Osteocyte (in vitro differentiated cells): ENCODE measurements at regions not wholly inside any gene's neighbourhood (a gene's known extent, or its start where the extent isn't known, plus 50 kb on each side); places are given as distances from the start of the nearest gene placed in this dataset.

Source experiments
- DNase-seq: peaks from one replicate; pipeline ENCODE4 v3.0.0; 2021; ENCODE audit warnings: mixed read lengths; ENCODE audit not compliant: unreplicated experiment; ENCODE audit errors: extremely low spot score
- H3K27ac Mint-ChIP-seq: one replicate; pipeline ENCODE4 v1.8.0; 2021; ENCODE audit warnings: mild to moderate bottlenecking, mixed read lengths; ENCODE audit not compliant: unreplicated experiment
- H3K27me3 Mint-ChIP-seq: one replicate; pipeline ENCODE4 v1.8.0; 2021; ENCODE audit warnings: mixed read lengths; ENCODE audit not compliant: unreplicated experiment
- H3K36me3 Mint-ChIP-seq: one replicate; pipeline ENCODE4 v1.8.0; 2021; ENCODE audit warnings: mixed read lengths; ENCODE audit not compliant: unreplicated experiment
- H3K4me1 Mint-ChIP-seq: one replicate; pipeline ENCODE4 v1.8.0; 2021; ENCODE audit warnings: mixed read lengths; ENCODE audit not compliant: unreplicated experiment
- H3K4me3 Mint-ChIP-seq: one replicate; pipeline ENCODE4 v1.8.0; 2021; ENCODE audit warnings: mild to moderate bottlenecking, moderate library complexity, mixed read lengths; ENCODE audit not compliant: unreplicated experiment
- H3K9me3 Mint-ChIP-seq: one replicate; pipeline ENCODE4 v1.8.0; 2021; ENCODE audit warnings: mixed read lengths; ENCODE audit not compliant: unreplicated experiment
- CTCF ChIP-seq: fragments of 200-600 bp; sonication (generic); IDR thresholded peaks from 2 replicates; pipeline ENCODE4 v1.5.0; 2021; ENCODE audit warnings: antibody characterized with exemption, mild to moderate bottlenecking, moderate library complexity

GRCh38 chr1:181175955-181176354, 87.5 kb downstream of the IER5 start:
- Mint-ChIP-seq H3K9me3 (peaks cover 14% of the 10 kb centered on the region), H3K4me3 (no peak overlapping the region), H3K27me3 (peaks cover 19% of the 10 kb centered on the region), H3K4me1 (peaks cover 9% of the 10 kb centered on the region), H3K36me3 (no peaks in the 10 kb centered on the region), H3K27ac (no peak overlapping the region)
- no peak for TF ChIP-seq CTCF
- DNase-seq = peak; percentile 56

GRCh38 chr1:181178241-181178879, 89.9 kb downstream of the IER5 start:
- no peak for DNase-seq
- H3K4me1 Mint-ChIP-seq = peaks cover 10% of the 10 kb centered on the region
- H3K27ac Mint-ChIP-seq = no peak overlapping the region
- peaks cover 30% of the 10 kb centered on the region for H3K27me3 Mint-ChIP-seq
- H3K4me3 Mint-ChIP-seq = no peak overlapping the region
- TF ChIP-seq CTCF = no peak
- H3K36me3 Mint-ChIP-seq = no peaks in the 10 kb centered on the region
- peaks cover under 1% of the 10 kb centered on the region for H3K9me3 Mint-ChIP-seq

GRCh38 chr1:181179279-181179986, 90.9 kb downstream of the IER5 start:
- H3K27ac Mint-ChIP-seq = no peak overlapping the region
- no peaks in the 10 kb centered on the region for H3K36me3 Mint-ChIP-seq
- H3K27me3 Mint-ChIP-seq = peaks cover 39% of the 10 kb centered on the region
- H3K9me3 Mint-ChIP-seq = no peaks in the 10 kb centered on the region
- TF ChIP-seq CTCF = no peak
- no peak overlapping the region for H3K4me3 Mint-ChIP-seq
- peaks cover 10% of the 10 kb centered on the region for H3K4me1 Mint-ChIP-seq
- DNase-seq = no peak

- TF ChIP-seq CTCF = no peak
- Mint-ChIP-seq H3K27me3 (peaks cover 44% of the 10 kb centered on the region), H3K4me3 (peak overlapping the region; percentile 11), H3K9me3 (no peaks in the 10 kb centered on the region), H3K36me3 (no peaks in the 10 kb centered on the region), H3K27ac (peak overlapping the region; percentile 39), H3K4me1 (peaks cover 10% of the 10 kb centered on the region)
- DNase-seq = peak; percentile 83
Observed at GRCh38 chr1:181179987-181180365, 91.5 kb downstream of the IER5 start.

- Mint-ChIP-seq H3K9me3 (no peaks in the 10 kb centered on the region), H3K36me3 (no peaks in the 10 kb centered on the region), H3K4me1 (peaks cover 10% of the 10 kb centered on the region), H3K4me3 (peak overlapping the region; percentile 11), H3K27me3 (peaks cover 48% of the 10 kb centered on the region), H3K27ac (peak overlapping the region; percentile 39)
- peak; percentile 49 for DNase-seq
- TF ChIP-seq CTCF = no peak
Observed at GRCh38 chr1:181180407-181181031, 92.0 kb downstream of the IER5 start.
